ENCODE measurements at regions not wholly inside any gene's neighbourhood (a gene's known extent, or its start where the extent isn't known, plus 50 kb on each side); places are given as distances from the start of the nearest gene placed in this dataset.

GRCh38 chr10:120735315-120735714, 115.8 kb upstream of the WDR11 start:
- TF ChIP-seq SUZ12 (IDR thresholded peaks at IDR 0.05; ENCODE audit: extremely low read depth, insufficient read depth, insufficient read length) (no peak), YY1 (IDR thresholded peaks at IDR 0.05; ENCODE audit: insufficient read depth, insufficient read length) (no peak)

Measured in NT2/D1 (cell line).